OCI-LY7 (cell line): ENCODE measurements at regions not wholly inside any gene's neighbourhood (a gene's known extent, or its start where the extent isn't known, plus 50 kb on each side); places are given as distances from the start of the nearest gene placed in this dataset.

Source experiments
- CTCF ChIP-seq: fragments of 200-600 bp; sonication (generic); conservative IDR thresholded peaks from 2 replicates; pipeline ENCODE4 v1.5.1; 2014; ENCODE audit warnings: mild to moderate bottlenecking, antibody characterized with exemption, low read length, moderate library complexity, mixed read lengths
- EZH2phosphoT487 ChIP-seq: fragments of 200-600 bp; sonication (generic); IDR thresholded peaks from 2 replicates; pipeline ENCODE4 v1.6.1; 2018; ENCODE audit warnings: low read depth, borderline replicate concordance, mild to moderate bottlenecking, mixed run types, antibody characterized with exemption, low read length, moderate library complexity, mixed read lengths

- TF ChIP-seq CTCF (no peak), EZH2phosphoT487 (no peak)
Measured at GRCh38 chr2:139007130-139007529, 226.9 kb upstream of the NXPH2 start.
